VCaP (cell line): ENCODE measurements at regions not wholly inside any gene's neighbourhood (a gene's known extent, or its start where the extent isn't known, plus 50 kb on each side); places are given as distances from the start of the nearest gene placed in this dataset.

Experiments
- H3K27ac ChIP-seq: fragments of 450-650 bp; 2 replicates; pipeline ENCODE4 v1.5.1; 2017
- TF ChIP-seq, protein P1 (sequence below): fragments of 450-650 bp; conservative IDR thresholded peaks from 2 replicates; pipeline ENCODE4 v1.5.1; 2017; ENCODE audit warnings: mild to moderate bottlenecking, moderate library complexity

DNA sequence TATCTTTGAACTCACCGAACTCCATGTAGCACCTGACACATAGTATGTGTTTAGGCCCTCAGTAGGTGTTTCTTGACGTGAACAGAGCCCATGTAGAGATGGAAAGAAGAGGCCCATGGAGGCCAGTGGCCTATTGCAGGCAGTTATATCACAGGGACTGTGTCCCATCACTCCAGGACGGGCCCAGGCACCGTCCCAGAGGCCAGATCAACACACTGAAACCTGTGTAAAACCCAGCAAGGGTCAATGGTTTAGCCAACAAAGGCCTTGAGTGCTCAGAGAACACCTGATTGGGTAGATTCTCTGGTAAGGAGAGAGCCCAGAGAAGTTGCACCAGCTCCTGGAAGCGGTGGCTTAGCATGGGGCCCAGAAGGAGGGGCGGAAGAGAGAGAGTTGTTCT lies 82.8 kb downstream of the INHBB start:
- H3K27ac ChIP-seq, result no peak overlapping the region
- TF ChIP-seq, protein P1, sequence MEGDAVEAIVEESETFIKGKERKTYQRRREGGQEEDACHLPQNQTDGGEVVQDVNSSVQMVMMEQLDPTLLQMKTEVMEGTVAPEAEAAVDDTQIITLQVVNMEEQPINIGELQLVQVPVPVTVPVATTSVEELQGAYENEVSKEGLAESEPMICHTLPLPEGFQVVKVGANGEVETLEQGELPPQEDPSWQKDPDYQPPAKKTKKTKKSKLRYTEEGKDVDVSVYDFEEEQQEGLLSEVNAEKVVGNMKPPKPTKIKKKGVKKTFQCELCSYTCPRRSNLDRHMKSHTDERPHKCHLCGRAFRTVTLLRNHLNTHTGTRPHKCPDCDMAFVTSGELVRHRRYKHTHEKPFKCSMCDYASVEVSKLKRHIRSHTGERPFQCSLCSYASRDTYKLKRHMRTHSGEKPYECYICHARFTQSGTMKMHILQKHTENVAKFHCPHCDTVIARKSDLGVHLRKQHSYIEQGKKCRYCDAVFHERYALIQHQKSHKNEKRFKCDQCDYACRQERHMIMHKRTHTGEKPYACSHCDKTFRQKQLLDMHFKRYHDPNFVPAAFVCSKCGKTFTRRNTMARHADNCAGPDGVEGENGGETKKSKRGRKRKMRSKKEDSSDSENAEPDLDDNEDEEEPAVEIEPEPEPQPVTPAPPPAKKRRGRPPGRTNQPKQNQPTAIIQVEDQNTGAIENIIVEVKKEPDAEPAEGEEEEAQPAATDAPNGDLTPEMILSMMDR, result no peak

DNA sequence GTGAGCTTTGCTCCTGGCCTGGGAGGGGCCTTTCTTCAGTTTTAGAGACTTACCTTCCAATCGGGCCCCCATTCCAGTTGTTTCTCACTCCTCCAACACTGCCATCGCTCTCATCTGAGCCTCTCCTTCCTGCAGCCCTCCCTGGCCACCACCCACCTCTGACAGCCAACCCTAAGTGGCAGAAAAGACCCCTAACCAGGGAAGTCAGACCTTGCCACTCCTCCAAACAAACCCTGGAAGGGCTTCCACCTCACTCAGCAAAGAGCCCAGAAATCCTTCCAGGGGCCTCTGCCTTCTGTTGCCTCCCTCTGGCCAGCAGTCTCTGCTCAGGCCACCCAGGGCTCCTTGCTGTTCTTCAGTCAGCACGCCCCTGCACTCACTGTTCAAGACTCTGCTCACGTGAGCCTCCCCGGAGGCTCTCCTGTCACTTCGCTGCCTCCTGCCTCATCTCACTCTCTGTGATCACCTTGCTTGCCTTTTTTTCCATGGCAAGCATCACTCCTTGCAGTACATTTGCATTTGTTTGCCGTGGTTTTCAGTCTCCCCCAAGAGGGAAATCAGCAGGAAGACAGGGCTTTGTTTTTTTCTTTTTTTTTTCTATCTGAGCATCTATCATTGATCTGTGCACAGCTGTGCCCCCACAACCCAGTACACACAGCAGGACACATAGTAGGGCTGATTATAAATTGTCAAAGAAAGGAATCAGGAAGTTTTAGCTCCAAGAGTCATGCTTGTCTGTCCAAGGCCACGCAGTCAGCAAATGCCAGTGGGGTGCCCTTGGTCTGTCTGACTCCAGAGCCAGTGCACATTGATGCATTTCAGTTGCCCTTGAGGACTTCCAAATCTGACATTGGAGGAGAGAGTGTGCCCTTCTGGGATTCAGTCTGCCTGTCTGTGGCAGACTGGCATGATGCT lies 83.9 kb downstream of the INHBB start:
- TF ChIP-seq, protein P1, result no peak
- no peak overlapping the region for H3K27ac ChIP-seq

GRCh38 chr2:120430501-120430830 lies 84.5 kb downstream of the INHBB start:
- H3K27ac ChIP-seq, result no peak overlapping the region
- TF ChIP-seq, protein P1, result no peak

GRCh38 chr2:120430957-120431356 lies 85.0 kb downstream of the INHBB start:
- H3K27ac ChIP-seq, result no peak overlapping the region
- TF ChIP-seq, protein P1, result no peak

DNA sequence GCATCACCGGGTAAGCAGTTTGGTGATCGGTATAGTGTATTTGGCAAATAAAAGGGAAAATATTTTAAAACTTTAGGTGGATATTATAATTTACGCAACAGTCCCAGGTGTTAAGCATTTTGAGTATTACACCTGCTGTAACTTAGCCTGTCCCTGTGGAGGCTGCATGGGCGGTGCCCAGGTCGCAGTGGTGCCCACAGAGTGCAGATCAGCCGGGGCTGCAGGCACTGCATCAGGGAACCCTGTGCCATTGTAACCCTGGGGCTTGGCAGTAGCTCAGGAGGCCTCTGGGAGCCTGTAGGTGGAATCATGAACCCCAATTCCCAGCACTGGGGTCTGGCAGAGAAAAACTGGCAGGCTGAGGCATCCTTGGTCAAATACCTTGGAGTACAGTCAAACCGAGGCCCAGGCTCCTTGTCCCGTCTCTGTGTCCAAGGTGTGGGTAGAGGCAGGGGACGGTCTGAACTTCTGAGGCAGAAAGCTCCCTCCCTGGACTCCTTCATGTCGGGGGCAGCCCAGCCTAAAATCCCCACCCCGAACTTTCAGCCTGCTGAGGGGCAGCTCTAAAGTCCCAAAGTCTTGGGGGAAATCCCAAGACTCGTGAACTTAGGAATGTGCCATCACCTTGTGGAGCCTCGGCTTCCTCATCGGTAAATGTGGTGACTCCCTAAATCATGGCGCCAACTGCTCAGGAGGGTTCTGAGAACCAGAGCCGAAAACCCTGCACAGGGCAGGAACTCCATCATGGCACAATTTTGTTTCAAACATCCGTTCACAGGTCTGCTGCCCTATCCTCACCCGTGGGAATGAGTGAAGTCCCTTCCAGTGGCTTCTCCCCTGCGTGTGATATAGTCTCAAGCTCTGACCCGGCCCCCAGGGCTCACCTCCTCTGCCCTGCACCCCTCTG lies 85.7 kb downstream of the INHBB start:
- no peak overlapping the region for H3K27ac ChIP-seq
- TF ChIP-seq, protein P1, result no peak

GRCh38 chr2:120432293-120432975 lies 86.5 kb downstream of the INHBB start:
- TF ChIP-seq, protein P1, result no peak
- no peak overlapping the region for H3K27ac ChIP-seq
